Retinal pigment epithelial cell (primary cell): ENCODE measurements at regions not wholly inside any gene's neighbourhood (a gene's known extent, or its start where the extent isn't known, plus 50 kb on each side); places are given as distances from the start of the nearest gene placed in this dataset.
"Not testable (repeated sequence)": the region's sequence is repeated elsewhere in the genome, so short reads cannot be mapped to it uniquely, and the experiment has no call there.

Source experiments
- DNase-seq: peaks from one replicate; pipeline ENCODE4 v3.0.0-alpha.2; 2010; ENCODE audit warnings: low read depth
- H3K4me3 ChIP-seq: 2 replicates; pipeline ENCODE4 v1.5.1; 2011; ENCODE audit warnings: mild to moderate bottlenecking, low read length, control low read depth, moderate library complexity
- CTCF ChIP-seq: conservative IDR thresholded peaks from 2 replicates; pipeline ENCODE4 v1.5.1; 2011; ENCODE audit warnings: low read depth, low read length, control low read depth, inconsistent platforms

GRCh38 chr22:47497666-47498065, 735.2 kb downstream of the TBC1D22A start:
- no peak for TF ChIP-seq CTCF
- no peak for DNase-seq
- no peak overlapping the region for H3K4me3 ChIP-seq

- no peak for DNase-seq
- TF ChIP-seq CTCF: no peak
- no peak overlapping the region for H3K4me3 ChIP-seq
Observed at GRCh38 chr22:47495110-47495509, 732.7 kb downstream of the TBC1D22A start.

GRCh38 chr22:47488131-47488530, 725.7 kb downstream of the TBC1D22A start:
- H3K4me3 ChIP-seq, DNase-seq: not testable (repeated sequence)

GRCh38 chr22:47486569-47487312, 724.3 kb downstream of the TBC1D22A start:
- TF ChIP-seq CTCF: no peak
- no peak for DNase-seq
- no peak overlapping the region for H3K4me3 ChIP-seq

GRCh38 chr22:47484960-47485569, 722.6 kb downstream of the TBC1D22A start:
- no peak overlapping the region for H3K4me3 ChIP-seq
- DNase-seq: no peak
- no peak for TF ChIP-seq CTCF

GRCh38 chr22:47476231-47476630, 713.8 kb downstream of the TBC1D22A start:
- DNase-seq: no peak
- H3K4me3 ChIP-seq: no peak overlapping the region

GRCh38 chr22:47474895-47475294, 712.4 kb downstream of the TBC1D22A start:
- TF ChIP-seq CTCF: no peak
- H3K4me3 ChIP-seq: no peak overlapping the region
- no peak for DNase-seq

More at GRCh38 chr22:47476231-47476630, 713.8 kb downstream of the TBC1D22A start:
- TF ChIP-seq CTCF: no peak
